ENCODE measurements at regions not wholly inside any gene's neighbourhood (a gene's known extent, or its start where the extent isn't known, plus 50 kb on each side); places are given as distances from the start of the nearest gene placed in this dataset.

GRCh38 chr13:107441279-107441678, 774.1 kb downstream of the LIG4 start:
- Histone ChIP-seq H2BK120ac (ENCODE audit: low read depth, low read length, poor library complexity, severe bottlenecking) (no peak overlapping the region), H2AFZ (ENCODE audit: low read length) (no peak overlapping the region), H3K79me1 (ENCODE audit: insufficient read depth, low read depth, low read length, poor library complexity, severe bottlenecking) (no peaks in the 10 kb centered on the region), H3K27me3 (ENCODE audit: insufficient read depth, low read length) (no peaks in the 10 kb centered on the region), H3K23me2 (ENCODE audit: insufficient read length, low read depth, low read length, poor library complexity, severe bottlenecking) (no peaks in the 10 kb centered on the region), H3K27ac (ENCODE audit: insufficient read length, low read depth, low read length) (no peak overlapping the region), H2AK5ac (ENCODE audit: insufficient read length, low read length) (no peak overlapping the region), H3K9ac (ENCODE audit: extremely low read depth, insufficient read length, low read length) (no peak overlapping the region), H4K91ac (ENCODE audit: insufficient read length, low read depth, low read length) (no peak overlapping the region), H3K4me1 (ENCODE audit: insufficient read depth, low read length) (no peaks in the 10 kb centered on the region), H3K9me3 (ENCODE audit: control insufficient read depth, low read depth, low read length) (no peaks in the 10 kb centered on the region), H2BK5ac (ENCODE audit: insufficient read length, low read length) (no peak overlapping the region), H3K4me2 (ENCODE audit: insufficient read depth, insufficient read length, low read length) (no peak overlapping the region), H3K23ac (ENCODE audit: insufficient read length, low read depth, low read length) (no peak overlapping the region), H3T11ph (ENCODE audit: low read length) (no peak overlapping the region), H4K5ac (ENCODE audit: insufficient read length, low read depth, low read length) (no peak overlapping the region), H3K14ac (ENCODE audit: insufficient read depth, low read length) (no peak overlapping the region), H2BK12ac (ENCODE audit: insufficient read length, low read depth, low read length) (no peak overlapping the region), H4K20me1 (ENCODE audit: control insufficient read depth, insufficient read depth, insufficient read length) (no peaks in the 10 kb centered on the region), H3K4ac (ENCODE audit: low read depth, low read length) (no peak overlapping the region), H2BK15ac (ENCODE audit: low read depth, low read length) (no peak overlapping the region), H3K56ac (ENCODE audit: insufficient read length, low read depth, low read length) (no peak overlapping the region), H3K79me2 (ENCODE audit: insufficient read depth, low read length) (no peaks in the 10 kb centered on the region), H4K8ac (replicated peaks; ENCODE audit: insufficient read length, low read depth, low read length) (no peak overlapping the region), H2BK20ac (ENCODE audit: low read depth, low read length, poor library complexity, severe bottlenecking) (no peak overlapping the region), H3K18ac (ENCODE audit: insufficient read length, low read depth, low read length) (no peak overlapping the region)
- Mint-ChIP-seq H3K36me3 (ENCODE audit: insufficient read depth in 1 of 3, low read depth in 3 of 3) (no peaks in the 10 kb centered on the region; a peak in 1 of 7 replicates), H3K4me3 (no peak overlapping the region), H3K27me3 (ENCODE audit: low read depth) (no peaks in the 10 kb centered on the region), H3K4me1 (no peaks in the 10 kb centered on the region), H3K9me3 (no peaks in the 10 kb centered on the region), H3K27ac (no peak overlapping the region; a peak in 1 of 7 replicates)
- TF ChIP-seq CTCF (conservative IDR thresholded peaks at IDR 0.05), result no peak
- no peak for DNase-seq
- WGBS (ENCODE audit: extremely low coverage, insufficient read length, low lambda C conversion rate), result no CpG with 5 or more reads among the region's 3 CpGs

All from H9 (cell line).